HEK293 (cell line): ENCODE measurements at regions not wholly inside any gene's neighbourhood (a gene's known extent, or its start where the extent isn't known, plus 50 kb on each side); places are given as distances from the start of the nearest gene placed in this dataset.

Source experiments
- CTCF ChIA-PET: fragments of 350-600 bp; formaldehyde crosslinking; extraction: SDS; loops from one replicate; lab custom pipeline; 2021; ENCODE audit warnings: antibody characterized with exemption; lab: Yijun Ruan, JAX
- POLR2A ChIA-PET: fragments of 300-600 bp; formaldehyde crosslinking; extraction: SDS; loops from one replicate; lab custom pipeline; 2020; ENCODE audit warnings: antibody characterized with exemption, inconsistent platforms; lab: Yijun Ruan, JAX
- H3K27ac ChIP-seq: fragments of 200-500 bp; sonication (Bioruptor generic); 2 replicates; pipeline ENCODE4 v1.5.1; 2014; ENCODE audit warnings: low read depth, low read length, control low read depth, inconsistent platforms; ENCODE audit errors: extremely low read depth
- H3K36me3 ChIP-seq, 2 experiments: fragments of 200-500 bp in 1 of 2; sonication (Bioruptor generic) in 1 of 2; 1 replicate in 1 of 2; 2 replicates in 1 of 2; pipeline ENCODE4 v1.5.1; 2014 to 2017; ENCODE audit warnings: inconsistent platforms in 2 of 2, low read length in 2 of 2; ENCODE audit not compliant: control insufficient read depth in 2 of 2, insufficient read depth in 1 of 2
- H3K4me1 ChIP-seq: fragments of 200-500 bp; sonication (Bioruptor generic); 2 replicates; pipeline ENCODE4 v1.5.1; 2014; ENCODE audit warnings: mild to moderate bottlenecking, low read length, inconsistent platforms; ENCODE audit not compliant: control insufficient read depth, insufficient read depth
- H3K4me3 ChIP-seq: 2 replicates; pipeline ENCODE4 v1.5.1; 2011; ENCODE audit warnings: low read depth, mild to moderate bottlenecking, control low read depth, low read length, moderate library complexity
- H3K9me3 ChIP-seq: fragments of 200-500 bp; sonication (Bioruptor generic); 2 replicates; pipeline ENCODE4 v1.5.1; 2014; ENCODE audit warnings: low read depth, low read length, inconsistent platforms; ENCODE audit not compliant: control insufficient read depth, insufficient read depth
- GLI4 ChIP-seq: fragments of 450-650 bp; formaldehyde crosslinking; IDR thresholded peaks from 2 replicates; pipeline ENCODE4 v1.5.1; 2016; ENCODE audit warnings: missing biosample characterization, missing genetic modification characterization
- HOXC10 ChIP-seq: sonication (generic); formaldehyde crosslinking; IDR thresholded peaks from 2 replicates; pipeline ENCODE4 v1.8.1; 2023; ENCODE audit warnings: mild to moderate bottlenecking, missing genetic modification reagents
- KLF10 ChIP-seq: fragments of 450-650 bp; IDR thresholded peaks from 2 replicates; pipeline ENCODE4 v1.5.1; 2018; ENCODE audit warnings: missing biosample characterization, mild to moderate bottlenecking, missing genetic modification characterization
- PRDM2 ChIP-seq: fragments of 450-650 bp; formaldehyde crosslinking; IDR thresholded peaks from 2 replicates; pipeline ENCODE4 v1.5.1; 2016; ENCODE audit warnings: missing biosample characterization, missing genetic modification characterization, borderline replicate concordance
- ZBTB1 ChIP-seq: fragments of 450-650 bp; formaldehyde crosslinking; IDR thresholded peaks from 2 replicates; pipeline ENCODE4 v1.5.1; 2016; ENCODE audit warnings: missing biosample characterization, missing genetic modification characterization
- ZBTB21 ChIP-seq: fragments of 450-650 bp; formaldehyde crosslinking; IDR thresholded peaks from 2 replicates; pipeline ENCODE4 v1.5.1; 2017; ENCODE audit warnings: missing biosample characterization, missing genetic modification characterization
- ZFP37 ChIP-seq: fragments of 450-650 bp; formaldehyde crosslinking; IDR thresholded peaks from 2 replicates; pipeline ENCODE4 v1.5.1; 2016; ENCODE audit warnings: missing biosample characterization, missing genetic modification characterization
- ZNF10 ChIP-seq: fragments of 450-650 bp; formaldehyde crosslinking; IDR thresholded peaks from 2 replicates; pipeline ENCODE4 v1.5.1; 2017; ENCODE audit warnings: missing biosample characterization, missing genetic modification characterization
- ZNF138 ChIP-seq: fragments of 450-650 bp; formaldehyde crosslinking; IDR thresholded peaks from 2 replicates; pipeline ENCODE4 v1.5.1; 2016; ENCODE audit warnings: missing biosample characterization, missing genetic modification characterization, borderline replicate concordance
- ZNF16 ChIP-seq: fragments of 450-650 bp; formaldehyde crosslinking; IDR thresholded peaks from 2 replicates; pipeline ENCODE4 v1.5.1; 2016; ENCODE audit warnings: low read depth, missing biosample characterization, missing genetic modification characterization
- ZNF175 ChIP-seq: fragments of 450-650 bp; formaldehyde crosslinking; IDR thresholded peaks from 2 replicates; pipeline ENCODE4 v1.5.1; 2016; ENCODE audit warnings: missing biosample characterization, missing genetic modification characterization
- ZNF37A ChIP-seq: fragments of 450-650 bp; IDR thresholded peaks from 2 replicates; pipeline ENCODE4 v1.5.1; 2018; ENCODE audit warnings: missing biosample characterization, missing genetic modification characterization
- ZNF394 ChIP-seq: fragments of 450-650 bp; formaldehyde crosslinking; IDR thresholded peaks from 2 replicates; pipeline ENCODE4 v1.5.1; 2016; ENCODE audit warnings: missing biosample characterization, missing genetic modification characterization, mild to moderate bottlenecking, moderate library complexity, borderline replicate concordance
- ZNF518A ChIP-seq: fragments of 450-650 bp; formaldehyde crosslinking; conservative IDR thresholded peaks from 2 replicates; pipeline ENCODE4 v1.5.1; 2016; ENCODE audit warnings: low read depth, missing biosample characterization, missing genetic modification characterization
- ZNF530 ChIP-seq: fragments of 450-650 bp; formaldehyde crosslinking; IDR thresholded peaks from 2 replicates; pipeline ENCODE4 v1.5.1; 2016; ENCODE audit warnings: low read depth, missing biosample characterization, missing genetic modification characterization
- ZNF596 ChIP-seq: fragments of 450-650 bp; IDR thresholded peaks from 2 replicates; pipeline ENCODE4 v1.5.0; 2018; ENCODE audit warnings: missing biosample characterization, mild to moderate bottlenecking, missing genetic modification characterization, moderate library complexity
- ZNF624 ChIP-seq: fragments of 450-650 bp; formaldehyde crosslinking; IDR thresholded peaks from 2 replicates; pipeline ENCODE4 v1.5.1; 2017; ENCODE audit warnings: missing biosample characterization, missing genetic modification characterization
- ZNF843 ChIP-seq: fragments of 450-650 bp; formaldehyde crosslinking; IDR thresholded peaks from 2 replicates; pipeline ENCODE4 v1.5.1; 2016; ENCODE audit warnings: missing biosample characterization, missing genetic modification characterization
- ZSCAN18 ChIP-seq: fragments of 450-650 bp; formaldehyde crosslinking; IDR thresholded peaks from 2 replicates; pipeline ENCODE4 v1.5.1; 2016; ENCODE audit warnings: missing biosample characterization, missing genetic modification characterization
- ZXDB ChIP-seq: fragments of 450-650 bp; formaldehyde crosslinking; IDR thresholded peaks from 2 replicates; pipeline ENCODE4 v1.5.1; 2016; ENCODE audit warnings: missing biosample characterization, missing genetic modification characterization

- POLR2A ChIA-PET: no interaction called here
- Histone ChIP-seq H3K9me3 (no peaks in the 10 kb centered on the region), H3K4me1 (no peaks in the 10 kb centered on the region), H3K27ac (no peak overlapping the region), H3K4me3 (no peak overlapping the region), H3K36me3 (no peaks in the 10 kb centered on the region)
- CTCF ChIA-PET: no interaction called here
- no peak for TF ChIP-seq HOXC10 (CRISPR knock-in tag)
- TF ChIP-seq ZBTB1 (tag by site-specific recombination): no peak
- TF ChIP-seq ZSCAN18: no peak
- TF ChIP-seq ZNF37A: no peak
- no peak for TF ChIP-seq ZNF394 (tag by site-specific recombination)
- TF ChIP-seq ZNF138 (tag by site-specific recombination): no peak
- TF ChIP-seq ZNF10 (tag by site-specific recombination): no peak
- no peak for TF ChIP-seq ZNF530
- TF ChIP-seq ZNF624: no peak
- TF ChIP-seq PRDM2 (tag by site-specific recombination): no peak
- no peak for TF ChIP-seq ZXDB
- TF ChIP-seq ZNF16 (tag by site-specific recombination): no peak
- no peak for TF ChIP-seq GLI4 (tag by site-specific recombination)
- TF ChIP-seq ZNF518A (tag by site-specific recombination): no peak
- TF ChIP-seq KLF10 (tag by site-specific recombination): no peak
- TF ChIP-seq ZNF175: no peak
- TF ChIP-seq ZBTB21 (tag by site-specific recombination): no peak
- no peak for TF ChIP-seq ZNF596 (tag by site-specific recombination)
- no peak for TF ChIP-seq ZFP37 (tag by site-specific recombination)
- TF ChIP-seq ZNF843 (tag by site-specific recombination): no peak
- TF ChIP-seq, all 188 proteins: peak for 0
Observed at GRCh38 chr4:29289118-29289517, 1431.1 kb upstream of the PCDH7 start.
